IgD-negative memory B cell (primary cell): ENCODE measurements at regions not wholly inside any gene's neighbourhood (a gene's known extent, or its start where the extent isn't known, plus 50 kb on each side); places are given as distances from the start of the nearest gene placed in this dataset.

Source experiments
- H3K27ac Mint-ChIP-seq, 3 donors: one replicate each; pipeline ENCODE4 v1.8.0; 2020 to 2022; ENCODE audit warnings: mild to moderate bottlenecking in 3 of 3, mixed read lengths in 3 of 3, moderate library complexity in 1 of 3
- H3K27me3 Mint-ChIP-seq: one replicate; pipeline ENCODE4 v1.8.0; 2021; ENCODE audit warnings: mixed read lengths
- H3K36me3 Mint-ChIP-seq: one replicate; pipeline ENCODE4 v1.8.0; 2020; ENCODE audit warnings: mild to moderate bottlenecking, mixed read lengths
- H3K4me1 Mint-ChIP-seq, 3 donors: one replicate each; pipeline ENCODE4 v1.8.0; 2020 to 2022; ENCODE audit warnings: mixed read lengths in 3 of 3, mild to moderate bottlenecking in 1 of 3
- H3K4me3 Mint-ChIP-seq, 4 donors: one replicate each; pipeline ENCODE4 v1.8.0; 2020 to 2022; ENCODE audit warnings: mild to moderate bottlenecking in 4 of 4, mixed read lengths in 4 of 4, moderate library complexity in 3 of 4
- H3K9me3 Mint-ChIP-seq, 3 donors: one replicate each; pipeline ENCODE4 v1.8.0; 2020 to 2021; ENCODE audit warnings: mixed read lengths in 3 of 3, mild to moderate bottlenecking in 1 of 3

GRCh38 chr4:85078016-85078415, 111.5 kb upstream of the WDFY3 start:
- H3K36me3 Mint-ChIP-seq: no peaks in the 10 kb centered on the region
- H3K4me1 Mint-ChIP-seq: peaks cover 4 to 9% (median 8%) of the 10 kb centered on the region in 3 donors
- H3K27ac Mint-ChIP-seq: no peak overlapping the region
- H3K4me3 Mint-ChIP-seq: no peak overlapping the region
- peaks cover 8% of the 10 kb centered on the region for H3K27me3 Mint-ChIP-seq
- H3K9me3 Mint-ChIP-seq: peaks cover 1 to 5% (median 4%) of the 10 kb centered on the region in 3 donors

- peaks cover 5% of the 10 kb centered on the region for H3K27me3 Mint-ChIP-seq
- H3K27ac Mint-ChIP-seq: peak overlapping the region in 1 of 3 donors; percentile 17
- peaks cover 4 to 9% (median 8%) of the 10 kb centered on the region in 3 donors for H3K4me1 Mint-ChIP-seq
- no peaks in the 10 kb centered on the region for H3K36me3 Mint-ChIP-seq
- no peak overlapping the region for H3K4me3 Mint-ChIP-seq
- H3K9me3 Mint-ChIP-seq: peaks cover 1 to 5% (median 4%) of the 10 kb centered on the region in 3 donors
Observed at GRCh38 chr4:85081196-85081595, 114.7 kb upstream of the WDFY3 start.

GRCh38 chr4:85084371-85085094, 118.0 kb upstream of the WDFY3 start:
- Mint-ChIP-seq H3K9me3 (peaks cover 0 to 9% (median 6%) of the 10 kb centered on the region in 3 donors), H3K4me1 (peaks cover 4 to 9% (median 8%) of the 10 kb centered on the region in 3 donors), H3K27me3 (peaks cover 2% of the 10 kb centered on the region), H3K27ac (no peak overlapping the region), H3K4me3 (no peak overlapping the region), H3K36me3 (no peaks in the 10 kb centered on the region)

- Mint-ChIP-seq H3K4me1 (peaks cover under 1 to 4% (median 2%) of the 10 kb centered on the region in 3 donors), H3K36me3 (no peaks in the 10 kb centered on the region), H3K27me3 (peaks cover 4% of the 10 kb centered on the region), H3K27ac (no peak overlapping the region), H3K9me3 (peaks cover 4 to 14% (median 13%) of the 10 kb centered on the region in 3 donors), H3K4me3 (no peak overlapping the region)
Observed at GRCh38 chr4:85086721-85087120, 120.2 kb upstream of the WDFY3 start.

- Mint-ChIP-seq H3K9me3 (peaks cover 6 to 14% (median 10%) of the 10 kb centered on the region in 3 donors), H3K4me1 (no peaks in the 10 kb centered on the region), H3K27ac (no peak overlapping the region), H3K36me3 (no peaks in the 10 kb centered on the region), H3K27me3 (peaks cover 4% of the 10 kb centered on the region), H3K4me3 (no peak overlapping the region)
Observed at GRCh38 chr4:85092536-85092935, 126.0 kb upstream of the WDFY3 start.

GRCh38 chr4:85092943-85093342, 126.5 kb upstream of the WDFY3 start:
- Mint-ChIP-seq H3K4me3 (no peak overlapping the region), H3K4me1 (no peaks in the 10 kb centered on the region), H3K36me3 (no peaks in the 10 kb centered on the region), H3K27ac (no peak overlapping the region), H3K9me3 (peaks cover 8 to 14% (median 10%) of the 10 kb centered on the region in 3 donors), H3K27me3 (peaks cover 4% of the 10 kb centered on the region)

GRCh38 chr4:85094735-85095134, 128.2 kb upstream of the WDFY3 start:
- Mint-ChIP-seq H3K36me3 (no peaks in the 10 kb centered on the region), H3K4me1 (no peaks in the 10 kb centered on the region), H3K9me3 (peaks cover 9 to 14% (median 12%) of the 10 kb centered on the region in 3 donors), H3K4me3 (no peak overlapping the region), H3K27me3 (peaks cover 9% of the 10 kb centered on the region), H3K27ac (no peak overlapping the region)

- H3K4me3 Mint-ChIP-seq: no peak overlapping the region
- H3K36me3 Mint-ChIP-seq: no peaks in the 10 kb centered on the region
- peaks cover 3 to 15% (median 5%) of the 10 kb centered on the region in 3 donors for H3K9me3 Mint-ChIP-seq
- peaks cover 12% of the 10 kb centered on the region for H3K27me3 Mint-ChIP-seq
- H3K27ac Mint-ChIP-seq: no peak overlapping the region
- peaks cover 0 to 1% (median 0%) of the 10 kb centered on the region in 3 donors for H3K4me1 Mint-ChIP-seq
Observed at GRCh38 chr4:85102606-85103005, 136.1 kb upstream of the WDFY3 start.

- peaks cover 10% of the 10 kb centered on the region for H3K27me3 Mint-ChIP-seq
- no peak overlapping the region for H3K27ac Mint-ChIP-seq
- peaks cover 0 to 1% (median 0%) of the 10 kb centered on the region in 3 donors for H3K4me1 Mint-ChIP-seq
- no peak overlapping the region for H3K4me3 Mint-ChIP-seq
- H3K9me3 Mint-ChIP-seq: peaks cover 0 to 5% (median 1%) of the 10 kb centered on the region in 3 donors
- peaks cover 3% of the 10 kb centered on the region for H3K36me3 Mint-ChIP-seq
Observed at GRCh38 chr4:85106166-85106565, 139.7 kb upstream of the WDFY3 start.

GRCh38 chr4:85106805-85107336, 140.4 kb upstream of the WDFY3 start:
- Mint-ChIP-seq H3K27ac (no peak overlapping the region), H3K4me1 (peaks cover 0 to 1% (median 0%) of the 10 kb centered on the region in 3 donors), H3K4me3 (no peak overlapping the region), H3K27me3 (peaks cover 10% of the 10 kb centered on the region), H3K9me3 (peaks cover 0 to 5% (median 4%) of the 10 kb centered on the region in 3 donors), H3K36me3 (peaks cover 3% of the 10 kb centered on the region)

- Mint-ChIP-seq H3K4me1 (peaks cover 0 to 3% (median 0%) of the 10 kb centered on the region in 3 donors), H3K9me3 (peaks cover 0 to 11% (median 4%) of the 10 kb centered on the region in 3 donors), H3K27ac (no peak overlapping the region), H3K27me3 (peaks cover 10% of the 10 kb centered on the region), H3K36me3 (peaks cover 3% of the 10 kb centered on the region), H3K4me3 (no peak overlapping the region)
Observed at GRCh38 chr4:85107553-85107952, 141.1 kb upstream of the WDFY3 start.

GRCh38 chr4:85113706-85114105, 147.2 kb upstream of the WDFY3 start:
- Mint-ChIP-seq H3K4me1 (peaks cover 0 to 2% (median 0%) of the 10 kb centered on the region in 3 donors), H3K27ac (no peak overlapping the region), H3K27me3 (peaks cover 4% of the 10 kb centered on the region), H3K9me3 (peaks cover 0 to 11% (median 6%) of the 10 kb centered on the region in 3 donors), H3K36me3 (peaks cover 3% of the 10 kb centered on the region), H3K4me3 (no peak overlapping the region)

- H3K4me1 Mint-ChIP-seq: peaks cover 0 to 2% (median 0%) of the 10 kb centered on the region in 3 donors
- no peaks in the 10 kb centered on the region for H3K27me3 Mint-ChIP-seq
- peaks cover 2% of the 10 kb centered on the region for H3K36me3 Mint-ChIP-seq
- no peak overlapping the region for H3K27ac Mint-ChIP-seq
- H3K4me3 Mint-ChIP-seq: no peak overlapping the region
- peaks cover 0 to 11% (median 7%) of the 10 kb centered on the region in 3 donors for H3K9me3 Mint-ChIP-seq
Observed at GRCh38 chr4:85114526-85114925, 148.0 kb upstream of the WDFY3 start.

GRCh38 chr4:85116008-85116407, 149.5 kb upstream of the WDFY3 start:
- no peaks in the 10 kb centered on the region for H3K36me3 Mint-ChIP-seq
- H3K27me3 Mint-ChIP-seq: no peaks in the 10 kb centered on the region
- peaks cover 0 to 2% (median 0%) of the 10 kb centered on the region in 3 donors for H3K4me1 Mint-ChIP-seq
- no peak overlapping the region for H3K4me3 Mint-ChIP-seq
- peak overlapping the region in 1 of 3 donors; percentile 7 for H3K27ac Mint-ChIP-seq
- peaks cover 0 to 11% (median 6%) of the 10 kb centered on the region in 3 donors for H3K9me3 Mint-ChIP-seq

- peak overlapping the region in 1 of 3 donors; percentile 74 for H3K27ac Mint-ChIP-seq
- no peaks in the 10 kb centered on the region for H3K27me3 Mint-ChIP-seq
- no peaks in the 10 kb centered on the region for H3K36me3 Mint-ChIP-seq
- peaks cover 0 to 4% (median 2%) of the 10 kb centered on the region in 3 donors for H3K4me1 Mint-ChIP-seq
- peaks cover 0 to 2% (median 0%) of the 10 kb centered on the region in 3 donors for H3K9me3 Mint-ChIP-seq
- no peak overlapping the region for H3K4me3 Mint-ChIP-seq
Observed at GRCh38 chr4:85125688-85126087, 159.2 kb upstream of the WDFY3 start.
